Kidney tubule cell (primary cell): ENCODE measurements at regions not wholly inside any gene's neighbourhood (a gene's known extent, or its start where the extent isn't known, plus 50 kb on each side); places are given as distances from the start of the nearest gene placed in this dataset.

ENCODE experiments used
- DNase-seq: peaks from one replicate; pipeline ENCODE4 v3.0.0-alpha.2; 2018; ENCODE audit warnings: low spot score

- DNase-seq: no peak
These were observed 659.4 kb upstream of the FZD8 start for GRCh38 chr10:36301539-36301938.

GRCh38 chr10:36301139-36301538 lies 659.0 kb upstream of the FZD8 start:
- no peak for DNase-seq

- no peak for DNase-seq
These were observed 641.7 kb upstream of the FZD8 start for GRCh38 chr10:36283827-36284226.

GRCh38 chr10:36281831-36282331 lies 639.8 kb upstream of the FZD8 start:
- DNase-seq: no peak

GRCh38 chr10:36280890-36281499 lies 638.9 kb upstream of the FZD8 start:
- DNase-seq: no peak

- peak; percentile 27 for DNase-seq
These were observed 638.2 kb upstream of the FZD8 start for GRCh38 chr10:36280321-36280741.

GRCh38 chr10:36278176-36278575 lies 636.1 kb upstream of the FZD8 start:
- DNase-seq: no peak

- no peak for DNase-seq
These were observed 635.4 kb upstream of the FZD8 start for GRCh38 chr10:36277459-36277858.

GRCh38 chr10:36271627-36272340 lies 629.7 kb upstream of the FZD8 start:
- DNase-seq: peak; percentile 27

- DNase-seq: peak; percentile 13
These were observed 627.1 kb upstream of the FZD8 start for GRCh38 chr10:36269222-36269621.

GRCh38 chr10:36266923-36267322 lies 624.8 kb upstream of the FZD8 start:
- peak; percentile 60 for DNase-seq

GRCh38 chr10:36265741-36266140 lies 623.6 kb upstream of the FZD8 start:
- no peak for DNase-seq

GRCh38 chr10:36263871-36264270 lies 621.8 kb upstream of the FZD8 start:
- DNase-seq: peak; percentile 8

GRCh38 chr10:36256948-36257356 lies 614.9 kb upstream of the FZD8 start:
- DNase-seq: no peak

GRCh38 chr10:36256166-36256565 lies 614.1 kb upstream of the FZD8 start:
- DNase-seq: no peak

GRCh38 chr10:36254199-36254598 lies 612.1 kb upstream of the FZD8 start:
- DNase-seq: peak; percentile 45

GRCh38 chr10:36253731-36254130 lies 611.6 kb upstream of the FZD8 start:
- DNase-seq: no peak

GRCh38 chr10:36251068-36251467 lies 609.0 kb upstream of the FZD8 start:
- no peak for DNase-seq

GRCh38 chr10:36248304-36248981 lies 606.3 kb upstream of the FZD8 start:
- no peak for DNase-seq

- no peak for DNase-seq
These were observed 605.4 kb upstream of the FZD8 start for GRCh38 chr10:36247478-36247877.

- DNase-seq: no peak
These were observed 594.8 kb upstream of the FZD8 start for GRCh38 chr10:36236931-36237330.

GRCh38 chr10:36236341-36236740 lies 594.2 kb upstream of the FZD8 start:
- no peak for DNase-seq

GRCh38 chr10:36232935-36233334 lies 590.8 kb upstream of the FZD8 start:
- DNase-seq: no peak
